IMR-90 (cell line): ENCODE measurements at regions not wholly inside any gene's neighbourhood (a gene's known extent, or its start where the extent isn't known, plus 50 kb on each side); places are given as distances from the start of the nearest gene placed in this dataset.

Experiments
- ATAC-seq: fragments of 200-7000 bp; cut with Tn5 transposase; 2 replicates; pipeline ENCODE4 v1.9.1; 2020; ENCODE audit warnings: low read depth, mild to moderate bottlenecking, moderate library complexity
- BruUV-seq: library from RNA; stranded (reverse); fragments of 400-500 nt; replicated peaks from 2 replicates; lab custom pipeline; 2021; lab: Mats Ljungman, UMichigan
- CTCF ChIA-PET: fragments of 300-600 bp; formaldehyde crosslinking; extraction: SDS; loops from one replicate; lab custom pipeline; 2021; ENCODE audit warnings: antibody characterized with exemption; lab: Yijun Ruan, JAX
- POLR2A ChIA-PET: fragments of 300-600 bp; sonication (Branson Sonifier 250); formaldehyde crosslinking; loops from one replicate; lab custom pipeline; 2022; ENCODE audit warnings: antibody characterized with exemption; ENCODE audit not compliant: unreplicated experiment; lab: Charles Lee
- DNase-seq: peaks from one replicate; pipeline ENCODE4 v3.0.0; 2013
- H2AFZ ChIP-seq: replicated peaks from 2 replicates; pipeline ENCODE3; 2013; ENCODE audit warnings: low read length, mild to moderate bottlenecking; ENCODE audit not compliant: poor library complexity
- H2AK5ac ChIP-seq: 2 replicates; pipeline ENCODE4 v1.6.1; 2013; ENCODE audit warnings: low read depth, low read length, inconsistent platforms
- H2AK9ac ChIP-seq: replicated peaks from 2 replicates; pipeline ENCODE3; 2013; ENCODE audit warnings: mild to moderate bottlenecking, low read depth, low read length, moderate library complexity; ENCODE audit not compliant: poor library complexity
- H2BK120ac ChIP-seq: 2 replicates; pipeline ENCODE4 v1.6.1; 2013; ENCODE audit warnings: low read depth, low read length, inconsistent platforms
- H2BK15ac ChIP-seq: 3 replicates; pipeline ENCODE4 v1.6.1; 2013; ENCODE audit warnings: low read depth, low read length, inconsistent platforms
- H2BK20ac ChIP-seq: 2 replicates; pipeline ENCODE4 v1.6.1; 2013; ENCODE audit warnings: low read depth, mild to moderate bottlenecking, inconsistent platforms, low read length, moderate library complexity
- H2BK5ac ChIP-seq: 2 replicates; pipeline ENCODE4 v1.6.1; 2013; ENCODE audit warnings: mild to moderate bottlenecking, low read depth, low read length, inconsistent platforms; ENCODE audit not compliant: poor library complexity, severe bottlenecking
- H3K14ac ChIP-seq: replicated peaks from 2 replicates; pipeline ENCODE4 v1.6.1; 2013; ENCODE audit warnings: low read depth, low read length, inconsistent platforms
- H3K18ac ChIP-seq: 2 replicates; pipeline ENCODE4 v1.6.1; 2013; ENCODE audit warnings: low read depth, low read length, control low read depth
- H3K23ac ChIP-seq: 2 replicates; pipeline ENCODE4 v1.6.1; 2013; ENCODE audit warnings: low read depth, low read length, inconsistent platforms
- H3K27ac ChIP-seq: 2 replicates; pipeline ENCODE4 v1.5.1; 2013; ENCODE audit warnings: mild to moderate bottlenecking, control low read depth, low read length; ENCODE audit not compliant: insufficient read depth
- H3K27me3 ChIP-seq: 2 replicates; pipeline ENCODE4 v1.6.1; 2013; ENCODE audit warnings: low read length; ENCODE audit not compliant: control insufficient read depth, insufficient read depth
- H3K36me3 ChIP-seq: 2 replicates; pipeline ENCODE4 v1.6.1; 2013; ENCODE audit warnings: low read length, mixed read lengths; ENCODE audit not compliant: control insufficient read depth, insufficient read depth
- H3K4ac ChIP-seq: 2 replicates; pipeline ENCODE4 v1.6.1; 2013; ENCODE audit warnings: low read depth, low read length, inconsistent platforms
- H3K4me1 ChIP-seq: 2 replicates; pipeline ENCODE4 v1.6.1; 2013; ENCODE audit warnings: low read length, mixed read lengths; ENCODE audit not compliant: control insufficient read depth, insufficient read depth
- H3K4me2 ChIP-seq: 2 replicates; pipeline ENCODE4 v1.6.1; 2013; ENCODE audit warnings: low read depth, mild to moderate bottlenecking, control low read depth, low read length, moderate library complexity
- H3K4me3 ChIP-seq: 2 replicates; pipeline ENCODE4 v1.5.1; 2013; ENCODE audit warnings: low read depth, mild to moderate bottlenecking, control low read depth, low read length, moderate library complexity; ENCODE audit not compliant: insufficient read depth
- H3K56ac ChIP-seq: 2 replicates; pipeline ENCODE4 v1.6.1; 2013; ENCODE audit warnings: low read length, inconsistent platforms; ENCODE audit not compliant: insufficient read depth; ENCODE audit errors: extremely low read depth
- H3K79me1 ChIP-seq, 2 experiments: 2 replicates each; pipeline ENCODE4 v1.6.1; 2013; ENCODE audit warnings: low read length in 2 of 2, inconsistent platforms in 1 of 2, low read depth in 1 of 2
- H3K9ac ChIP-seq: 2 replicates; pipeline ENCODE4 v1.6.1; 2013; ENCODE audit warnings: low read depth, low read length, control low read depth
- H3K9me1 ChIP-seq: 2 replicates; pipeline ENCODE4 v1.6.1; 2013; ENCODE audit warnings: low read length, inconsistent platforms; ENCODE audit not compliant: insufficient read depth
- H3K9me3 ChIP-seq: 2 replicates; pipeline ENCODE4 v1.6.1; 2013; ENCODE audit warnings: low read length; ENCODE audit not compliant: control insufficient read depth, insufficient read depth
- H4K20me1 ChIP-seq: 2 replicates; pipeline ENCODE4 v1.6.1; 2013; ENCODE audit warnings: low read length, inconsistent platforms; ENCODE audit not compliant: insufficient read depth
- H4K5ac ChIP-seq: 2 replicates; pipeline ENCODE4 v1.6.1; 2013; ENCODE audit warnings: mild to moderate bottlenecking, low read depth, low read length, control low read depth
- H4K8ac ChIP-seq, 2 experiments: 2 replicates each; pipeline ENCODE4 v1.6.1; 2013; ENCODE audit warnings: low read depth in 2 of 2, low read length in 2 of 2, control low read depth in 1 of 2, inconsistent platforms in 1 of 2
- H4K91ac ChIP-seq: 2 replicates; pipeline ENCODE4 v1.6.1; 2013; ENCODE audit warnings: low read depth, low read length, inconsistent platforms; ENCODE audit not compliant: insufficient read depth
- MXI1 ChIP-seq: IDR thresholded peaks from 2 replicates; pipeline ENCODE4 v1.6.1; 2012; ENCODE audit warnings: low read depth, mild to moderate bottlenecking, low read length, moderate library complexity, borderline replicate concordance
- RAD21 ChIP-seq: IDR thresholded peaks from 2 replicates; pipeline ENCODE4 v1.6.1; 2012; ENCODE audit warnings: low read length, improper control_type of control experiment
- RCOR1 ChIP-seq: IDR thresholded peaks from 2 replicates; pipeline ENCODE4 v1.6.1; 2012; ENCODE audit warnings: mild to moderate bottlenecking, low read length, improper control_type of control experiment; ENCODE audit not compliant: insufficient replicate concordance
- SMC3 ChIP-seq: fragments of 150-350 bp; IDR thresholded peaks from 2 replicates; pipeline ENCODE4 v1.6.1; 2016; ENCODE audit warnings: low read depth, mild to moderate bottlenecking, antibody characterized with exemption, low read length, moderate library complexity
- WGBS, 2 experiments: methylation state at CpG; one replicate each; pipeline versions ENCODE4 v1.1.5 to v1.1.7; 2013; ENCODE audit warnings: missing lambda C conversion rate in 2 of 2; ENCODE audit not compliant: insufficient read length in 1 of 2; ENCODE audit errors: extremely low coverage in 2 of 2; 5-methylcytosine and 5-hydroxymethylcytosine counted together
- dilution Hi-C: fragments of 300-500 bp; cut with HindIII; formaldehyde crosslinking; loops from one replicate; pipeline ENCODE4 v1.14.3; 2018; ENCODE audit warnings: low sequenced_read_pairs; ENCODE audit not compliant: unreplicated experiment
- in situ Hi-C: fragments of 300-500 bp; cut with MboI; formaldehyde crosslinking; loops from 3 replicates; pipeline ENCODE4 v1.14.3; 2019; ENCODE audit warnings: low sequenced_read_pairs, inconsistent platforms, mixed read lengths
- intact Hi-C: fragments of 100-400 bp; cut with micrococcal nuclease; formaldehyde crosslinking; loops from 2 replicates; pipeline ENCODE4 v1.10.0; 2022

- Histone ChIP-seq H4K8ac (no peak overlapping the region), H3K14ac (no peak overlapping the region), H4K20me1 (no peaks in the 10 kb centered on the region), H3K79me1 (no peaks in the 10 kb centered on the region), H3K4me3 (no peak overlapping the region), H2BK120ac (no peak overlapping the region), H4K5ac (no peak overlapping the region), H2AK9ac (no peak overlapping the region), H3K4ac (no peak overlapping the region), H3K9ac (no peak overlapping the region), H3K4me1 (no peaks in the 10 kb centered on the region), H4K91ac (no peak overlapping the region), H3K27me3 (peaks cover 9% of the 10 kb centered on the region), H2BK20ac (no peak overlapping the region), H3K23ac (no peak overlapping the region), H2BK5ac (no peak overlapping the region), H3K56ac (no peak overlapping the region), H2BK15ac (no peak overlapping the region), H2AFZ (no peak overlapping the region), H3K27ac (no peak overlapping the region), H2AK5ac (no peak overlapping the region), H3K18ac (no peak overlapping the region), H3K9me3 (no peaks in the 10 kb centered on the region), H3K36me3 (no peaks in the 10 kb centered on the region), H3K4me2 (no peak overlapping the region), H3K9me1 (no peaks in the 10 kb centered on the region)
- TF ChIP-seq MXI1 (no peak), RCOR1 (no peak), RAD21 (no peak), SMC3 (no peak)
- intact Hi-C loops (no loop called here), in situ Hi-C loops (no loop called here), dilution Hi-C loops (no loop called here)
- POLR2A ChIA-PET = no interaction called here
- ATAC-seq = no peak
- no TSS peak for BruUV-seq
- CTCF ChIA-PET = no interaction called here
- DNase-seq = no peak
- 40% methylated on average over 1 of the region's 4 CpGs; no CpG with 5 or more reads in 1 of the 2 experiments for WGBS, 2 experiments
Observed at GRCh38 chr6:90459225-90459758, 127.6 kb downstream of the MAP3K7 start.
